H7 (cell line): ENCODE measurements at regions not wholly inside any gene's neighbourhood (a gene's known extent, or its start where the extent isn't known, plus 50 kb on each side); places are given as distances from the start of the nearest gene placed in this dataset.

ENCODE experiments used
- DNase-seq: peaks from one replicate; pipeline ENCODE4 v3.0.0; 2012
- H3K27me3 ChIP-seq: 2 replicates; pipeline ENCODE4 v1.6.0; 2011; ENCODE audit warnings: mild to moderate bottlenecking, low read length; ENCODE audit not compliant: control insufficient read depth, insufficient read depth
- H3K36me3 ChIP-seq: replicated peaks from 2 replicates; pipeline ENCODE4 v1.5.1; 2011; ENCODE audit warnings: low read length; ENCODE audit not compliant: control insufficient read depth, insufficient read depth
- H3K4me3 ChIP-seq: 2 replicates; pipeline ENCODE4 v1.5.1; 2011; ENCODE audit warnings: low read depth, mild to moderate bottlenecking, control low read depth, low read length, moderate library complexity; ENCODE audit not compliant: insufficient read depth

GRCh38 chr2:129717560-129718130 lies 261.8 kb upstream of the RAB6C start:
- H3K4me3 ChIP-seq: no peak overlapping the region
- DNase-seq: no peak

GRCh38 chr2:129719335-129719734 lies 260.1 kb upstream of the RAB6C start:
- H3K27me3 ChIP-seq: no peaks in the 10 kb centered on the region
- H3K4me3 ChIP-seq: no peak overlapping the region
- DNase-seq: no peak
- H3K36me3 ChIP-seq: no peaks in the 10 kb centered on the region

More at GRCh38 chr2:129717560-129718130, 261.8 kb upstream of the RAB6C start:
- Histone ChIP-seq H3K36me3 (no peaks in the 10 kb centered on the region), H3K27me3 (no peaks in the 10 kb centered on the region)

- H3K4me3 ChIP-seq: no peak overlapping the region
- no peaks in the 10 kb centered on the region for H3K27me3 ChIP-seq
- H3K36me3 ChIP-seq: no peaks in the 10 kb centered on the region
- no peak for DNase-seq
Observed at GRCh38 chr2:129720360-129720759, 259.1 kb upstream of the RAB6C start.

- Histone ChIP-seq H3K4me3 (no peak overlapping the region), H3K36me3 (no peaks in the 10 kb centered on the region), H3K27me3 (no peaks in the 10 kb centered on the region)
- no peak for DNase-seq
Observed at GRCh38 chr2:129720761-129721160, 258.7 kb upstream of the RAB6C start.

- Histone ChIP-seq H3K27me3 (no peaks in the 10 kb centered on the region), H3K4me3 (no peak overlapping the region), H3K36me3 (no peaks in the 10 kb centered on the region)
- no peak for DNase-seq
Observed at GRCh38 chr2:129721236-129721635, 258.2 kb upstream of the RAB6C start.

- H3K36me3 ChIP-seq: no peaks in the 10 kb centered on the region
- no peaks in the 10 kb centered on the region for H3K27me3 ChIP-seq
- peak; percentile 62 for DNase-seq
- H3K4me3 ChIP-seq: no peak overlapping the region
Observed at GRCh38 chr2:129721846-129722245, 257.6 kb upstream of the RAB6C start.

GRCh38 chr2:129722306-129723019 lies 257.0 kb upstream of the RAB6C start:
- H3K27me3 ChIP-seq: no peaks in the 10 kb centered on the region
- no peak overlapping the region for H3K4me3 ChIP-seq
- no peaks in the 10 kb centered on the region for H3K36me3 ChIP-seq
- DNase-seq: no peak

- Histone ChIP-seq H3K4me3 (no peak overlapping the region), H3K27me3 (no peaks in the 10 kb centered on the region), H3K36me3 (no peaks in the 10 kb centered on the region)
- DNase-seq: no peak
Observed at GRCh38 chr2:129723277-129724020, 256.0 kb upstream of the RAB6C start.

- H3K27me3 ChIP-seq: no peaks in the 10 kb centered on the region
- no peaks in the 10 kb centered on the region for H3K36me3 ChIP-seq
- no peak for DNase-seq
- H3K4me3 ChIP-seq: no peak overlapping the region
Observed at GRCh38 chr2:129724021-129724757, 255.3 kb upstream of the RAB6C start.

GRCh38 chr2:129726216-129726615 lies 253.2 kb upstream of the RAB6C start:
- no peaks in the 10 kb centered on the region for H3K36me3 ChIP-seq
- H3K27me3 ChIP-seq: no peaks in the 10 kb centered on the region
- DNase-seq: no peak
- no peak overlapping the region for H3K4me3 ChIP-seq

GRCh38 chr2:129727286-129727685 lies 252.2 kb upstream of the RAB6C start:
- no peaks in the 10 kb centered on the region for H3K36me3 ChIP-seq
- H3K4me3 ChIP-seq: no peak overlapping the region
- no peaks in the 10 kb centered on the region for H3K27me3 ChIP-seq
- no peak for DNase-seq

GRCh38 chr2:129728035-129728972 lies 251.2 kb upstream of the RAB6C start:
- Histone ChIP-seq H3K4me3 (no peak overlapping the region), H3K27me3 (no peaks in the 10 kb centered on the region), H3K36me3 (no peaks in the 10 kb centered on the region)
- DNase-seq: no peak

GRCh38 chr2:129729011-129729410 lies 250.5 kb upstream of the RAB6C start:
- Histone ChIP-seq H3K27me3 (no peaks in the 10 kb centered on the region), H3K36me3 (no peaks in the 10 kb centered on the region), H3K4me3 (no peak overlapping the region)
- DNase-seq: no peak

- Histone ChIP-seq H3K27me3 (no peaks in the 10 kb centered on the region), H3K36me3 (no peaks in the 10 kb centered on the region), H3K4me3 (no peak overlapping the region)
- DNase-seq: no peak
Observed at GRCh38 chr2:129729646-129730045, 249.8 kb upstream of the RAB6C start.
